ENCODE measurements at regions not wholly inside any gene's neighbourhood (a gene's known extent, or its start where the extent isn't known, plus 50 kb on each side); places are given as distances from the start of the nearest gene placed in this dataset.
"Not testable (repeated sequence)": the region's sequence is repeated elsewhere in the genome, so short reads cannot be mapped to it uniquely, and the experiment has no call there.

GRCh38 chr21:35479065-35479448, 430.0 kb upstream of the RUNX1 start:
- peaks cover 2 to 9% (median 2%) of the 10 kb centered on the region in 3 donors for H3K36me3 Mint-ChIP-seq
- no peak overlapping the region for H3K4me3 Mint-ChIP-seq
- peak overlapping the region in 2 of 10 donors; percentile 11 to 53 for H3K27ac Mint-ChIP-seq
- no peak for ATAC-seq
- peaks cover 2 to 14% (median 5%) of the 10 kb centered on the region in 9 donors for H3K9me3 Mint-ChIP-seq
- H3K27me3 Mint-ChIP-seq = peaks cover 0 to 2% (median 0%) of the 10 kb centered on the region in 5 donors
- H3K4me1 Mint-ChIP-seq = peaks cover 10 to 42% (median 25%) of the 10 kb centered on the region in 4 donors
- POLR2A ChIA-PET = no interaction called here
- DNase-seq = no peak

GRCh38 chr21:35478161-35479064, 429.3 kb upstream of the RUNX1 start:
- Mint-ChIP-seq H3K9me3 (peaks cover 2 to 14% (median 6%) of the 10 kb centered on the region in 9 donors), H3K4me1 (peaks cover 10 to 42% (median 25%) of the 10 kb centered on the region in 4 donors), H3K27me3 (peaks cover 0 to 2% (median 0%) of the 10 kb centered on the region in 5 donors), H3K27ac (peak overlapping the region in 1 of 10 donors; percentile 35), H3K4me3 (peak overlapping the region in 1 of 10 donors; percentile 1), H3K36me3 (peaks cover 2 to 9% (median 2%) of the 10 kb centered on the region in 3 donors)
- ATAC-seq (no peak), DNase-seq (no peak)
- POLR2A ChIA-PET = no interaction called here

- H3K4me1 Mint-ChIP-seq = peaks cover 10 to 42% (median 25%) of the 10 kb centered on the region in 4 donors
- peaks cover 2 to 9% (median 2%) of the 10 kb centered on the region in 3 donors for H3K36me3 Mint-ChIP-seq
These were observed 428.5 kb upstream of the RUNX1 start for GRCh38 chr21:35477622-35478021.

GRCh38 chr21:35476621-35477395, 427.7 kb upstream of the RUNX1 start:
- Mint-ChIP-seq H3K27ac (peak overlapping the region in 5 of 10 donors; percentile 38 to 78 (median 47)), H3K27me3 (peaks cover 0 to 2% (median 0%) of the 10 kb centered on the region in 5 donors), H3K9me3 (peaks cover 2 to 14% (median 6%) of the 10 kb centered on the region in 9 donors), H3K36me3 (peaks cover 2 to 9% (median 2%) of the 10 kb centered on the region in 3 donors), H3K4me3 (peak overlapping the region in 2 of 10 donors; percentile 0 to 41), H3K4me1 (peaks cover 10 to 42% (median 25%) of the 10 kb centered on the region in 4 donors)
- POLR2A ChIA-PET = interaction anchor here (0.6 kb wide), 1 partner anchor 520 kb away, joined by 3 read pairs; no protein-coding TSS in a partner anchor
- ATAC-seq (no peak), DNase-seq (no peak)

More at GRCh38 chr21:35477622-35478021, 428.5 kb upstream of the RUNX1 start:
- Mint-ChIP-seq H3K9me3 (peaks cover 2 to 14% (median 6%) of the 10 kb centered on the region in 9 donors), H3K27me3 (peaks cover 0 to 2% (median 0%) of the 10 kb centered on the region in 5 donors), H3K4me3 (no peak overlapping the region), H3K27ac (no peak overlapping the region)
- no peak for DNase-seq
- no peak for ATAC-seq
- POLR2A ChIA-PET = interaction anchor here (0.6 kb wide), 1 partner anchor 519 kb away, joined by 3 read pairs; no protein-coding TSS in a partner anchor

- peaks cover 10 to 42% (median 26%) of the 10 kb centered on the region in 4 donors for H3K4me1 Mint-ChIP-seq
- ATAC-seq = peak; percentile 37 to 46
- POLR2A ChIA-PET = no interaction called here
- H3K27me3 Mint-ChIP-seq = peaks cover 0 to 2% (median 0%) of the 10 kb centered on the region in 5 donors
- peak overlapping the region; percentile 12 to 66 (median 40) for H3K4me3 Mint-ChIP-seq
- H3K27ac Mint-ChIP-seq = peak overlapping the region in 9 of 10 donors; percentile 3 to 82 (median 48)
- peaks cover 2 to 14% (median 6%) of the 10 kb centered on the region in 9 donors for H3K9me3 Mint-ChIP-seq
- peak in 2 of 10 donors; percentile 15 to 20 for DNase-seq
- peaks cover 2 to 9% (median 2%) of the 10 kb centered on the region in 3 donors for H3K36me3 Mint-ChIP-seq
These were observed 426.7 kb upstream of the RUNX1 start for GRCh38 chr21:35475762-35476161.

GRCh38 chr21:35475009-35475408, 425.9 kb upstream of the RUNX1 start:
- peaks cover 10 to 42% (median 26%) of the 10 kb centered on the region in 4 donors for H3K4me1 Mint-ChIP-seq
- no peak overlapping the region for H3K4me3 Mint-ChIP-seq
- POLR2A ChIA-PET = interaction anchor here (0.6 kb wide), 1 partner anchor 39 kb away, joined by 4 read pairs; no protein-coding TSS in a partner anchor
- no peak overlapping the region for H3K27ac Mint-ChIP-seq
- H3K27me3 Mint-ChIP-seq = peaks cover 0 to 2% (median 0%) of the 10 kb centered on the region in 5 donors
- no peak for DNase-seq
- no peak for ATAC-seq
- H3K36me3 Mint-ChIP-seq = peaks cover 2 to 9% (median 2%) of the 10 kb centered on the region in 3 donors
- peaks cover 2 to 10% (median 5%) of the 10 kb centered on the region in 9 donors for H3K9me3 Mint-ChIP-seq

GRCh38 chr21:35473496-35473895, 424.4 kb upstream of the RUNX1 start:
- DNase-seq = no peak
- POLR2A ChIA-PET = no interaction called here

GRCh38 chr21:35470522-35470921, 421.4 kb upstream of the RUNX1 start:
- Mint-ChIP-seq H3K36me3 (peaks cover 0 to 9% (median 0%) of the 10 kb centered on the region in 3 donors), H3K27ac (no peak overlapping the region), H3K27me3 (no peaks in the 10 kb centered on the region), H3K9me3 (peaks cover 0 to 16% (median 11%) of the 10 kb centered on the region in 9 donors), H3K4me3 (no peak overlapping the region), H3K4me1 (peaks cover under 1 to 9% (median 4%) of the 10 kb centered on the region in 4 donors)
- DNase-seq = no peak
- ATAC-seq = no peak
- POLR2A ChIA-PET = no interaction called here

More at GRCh38 chr21:35473496-35473895, 424.4 kb upstream of the RUNX1 start:
- no peaks in the 10 kb centered on the region for H3K27me3 Mint-ChIP-seq
- no peaks in the 10 kb centered on the region for H3K36me3 Mint-ChIP-seq
- no peak overlapping the region for H3K27ac Mint-ChIP-seq
- peaks cover 0 to 2% (median 0%) of the 10 kb centered on the region in 9 donors for H3K9me3 Mint-ChIP-seq
- peaks cover 10 to 34% (median 20%) of the 10 kb centered on the region in 4 donors for H3K4me1 Mint-ChIP-seq
- H3K4me3 Mint-ChIP-seq = no peak overlapping the region
- ATAC-seq = no peak

- H3K27ac Mint-ChIP-seq = no peak overlapping the region
- ATAC-seq = no peak
- H3K36me3 Mint-ChIP-seq = peaks cover 0 to 9% (median 0%) of the 10 kb centered on the region in 3 donors
- DNase-seq = no peak
- POLR2A ChIA-PET = no interaction called here
- peaks cover 0 to 16% (median 11%) of the 10 kb centered on the region in 9 donors for H3K9me3 Mint-ChIP-seq
- H3K4me1 Mint-ChIP-seq = peaks cover 0 to 2% (median under 1%) of the 10 kb centered on the region in 4 donors
- no peak overlapping the region for H3K4me3 Mint-ChIP-seq
- H3K27me3 Mint-ChIP-seq = no peaks in the 10 kb centered on the region
These were observed 420.4 kb upstream of the RUNX1 start for GRCh38 chr21:35469498-35469897.

- POLR2A ChIA-PET = no interaction called here
These were observed 419.9 kb upstream of the RUNX1 start for GRCh38 chr21:35468991-35469390.

GRCh38 chr21:35467566-35467965, 418.5 kb upstream of the RUNX1 start:
- no peak for ATAC-seq
- POLR2A ChIA-PET = no interaction called here
- H3K9me3 Mint-ChIP-seq = peaks cover 0 to 26% (median 10%) of the 10 kb centered on the region in 9 donors
- H3K27me3 Mint-ChIP-seq = no peaks in the 10 kb centered on the region
- no peak for DNase-seq
- peaks cover 0 to 5% (median under 1%) of the 10 kb centered on the region in 4 donors for H3K4me1 Mint-ChIP-seq
- peaks cover 0 to 9% (median 0%) of the 10 kb centered on the region in 3 donors for H3K36me3 Mint-ChIP-seq
- H3K4me3 Mint-ChIP-seq = no peak overlapping the region
- H3K27ac Mint-ChIP-seq = no peak overlapping the region

More at GRCh38 chr21:35468991-35469390, 419.9 kb upstream of the RUNX1 start:
- Mint-ChIP-seq H3K36me3 (peaks cover 0 to 9% (median 0%) of the 10 kb centered on the region in 3 donors), H3K4me1 (peaks cover 0 to 2% (median under 1%) of the 10 kb centered on the region in 4 donors), H3K9me3 (peaks cover 0 to 20% (median 11%) of the 10 kb centered on the region in 9 donors), H3K27ac (no peak overlapping the region), H3K4me3 (no peak overlapping the region), H3K27me3 (no peaks in the 10 kb centered on the region)
- ATAC-seq (no peak), DNase-seq (no peak)

- ATAC-seq, H3K4me1 Mint-ChIP-seq, POLR2A ChIA-PET, H3K27ac Mint-ChIP-seq, DNase-seq, H3K4me3 Mint-ChIP-seq, H3K27me3 Mint-ChIP-seq, H3K36me3 Mint-ChIP-seq: not testable (repeated sequence)
- peaks cover 0 to 26% (median 10%) of the 10 kb centered on the region in 9 donors for H3K9me3 Mint-ChIP-seq
These were observed 417.6 kb upstream of the RUNX1 start for GRCh38 chr21:35466681-35467080.

All from naive thymus-derived CD8-positive, alpha-beta T cell (primary cell).